K562 (cell line): ENCODE measurements at regions not wholly inside any gene's neighbourhood (a gene's known extent, or its start where the extent isn't known, plus 50 kb on each side); places are given as distances from the start of the nearest gene placed in this dataset.

Experiments used
- ATAC-seq: fragments of 200-7000 bp; cut with Tn5 transposase; 3 replicates; pipeline ENCODE4 v1.9.1; 2020; ENCODE audit warnings: moderate library complexity
- BruUV-seq: library from RNA; stranded (reverse); fragments of 400-500 nt; replicated peaks from 2 replicates; lab custom pipeline; 2021; lab: Mats Ljungman, UMichigan
- CTCF ChIA-PET: fragments of 300-600 bp; formaldehyde crosslinking; extraction: SDS; loops from one replicate; lab custom pipeline; 2021; ENCODE audit warnings: low intra/inter-chr PET ratio; lab: Yijun Ruan, JAX
- POLR2A ChIA-PET: fragments of 300-600, 350-650 bp; sonication (Branson Sonifier 250); formaldehyde crosslinking; extraction: SDS; loops from one replicate; lab custom pipeline; 2021; ENCODE audit warnings: antibody characterized with exemption, inconsistent platforms; lab: Yijun Ruan, JAX
- DNase-seq, 4 experiments: peaks; one replicate each; pipeline versions ENCODE4 v3.0.0 to v3.0.0-alpha.2; 2011 to 2018; ENCODE audit warnings: low spot score in 3 of 4, mixed read lengths in 3 of 4; ENCODE audit errors: extremely low read depth in 1 of 4
- FAIRE-seq: peaks from 2 replicates; lab custom pipeline; 2011; peaks lifted over from hg19 to GRCh38; lab: Jason Lieb, UNC
- H2AFZ ChIP-seq: 2 replicates; pipeline ENCODE4 v1.6.0; 2011; ENCODE audit warnings: low read depth, low read length, control low read depth, inconsistent platforms
- H3K27ac ChIP-seq: fragments of 200-600 bp; 3 replicates; pipeline ENCODE4 v1.8.0; 2011; ENCODE audit warnings: low read depth, mild to moderate bottlenecking, control low read depth, inconsistent platforms, low read length, moderate library complexity, mixed read lengths; ENCODE audit errors: extremely low read depth
- H3K27me3 ChIP-seq, 2 experiments: fragments of 300-600 bp in 1 of 2; 2 replicates in 1 of 2; 3 replicates in 1 of 2; pipeline versions ENCODE4 v1.6.0 to v1.8.0; 2011; ENCODE audit warnings: inconsistent platforms in 2 of 2, low read length in 2 of 2, mild to moderate bottlenecking in 1 of 2, mixed read lengths in 1 of 2, moderate library complexity in 1 of 2; ENCODE audit not compliant: control insufficient read depth in 2 of 2, insufficient read depth in 2 of 2
- H3K36me3 ChIP-seq: fragments of 300-600 bp; 3 replicates; pipeline ENCODE4 v1.8.0; 2011; ENCODE audit warnings: mild to moderate bottlenecking, low read length, inconsistent platforms; ENCODE audit not compliant: control insufficient read depth, insufficient read depth
- H3K4me1 ChIP-seq, 2 experiments: fragments of 200-600 bp in 1 of 2; replicated peaks in 1 of 2; 2 replicates in 1 of 2; 3 replicates in 1 of 2; pipeline versions ENCODE4 v1.5.1 to v1.8.0; 2011; ENCODE audit warnings: inconsistent platforms in 2 of 2, low read length in 2 of 2, mild to moderate bottlenecking in 1 of 2, mixed read lengths in 1 of 2, moderate library complexity in 1 of 2; ENCODE audit not compliant: control insufficient read depth in 2 of 2, insufficient read depth in 2 of 2
- H3K4me2 ChIP-seq: 2 replicates; pipeline ENCODE4 v1.6.1; 2011; ENCODE audit warnings: low read length, control low read depth, inconsistent platforms, mixed read lengths; ENCODE audit not compliant: insufficient read depth
- H3K4me3 ChIP-seq: fragments of 200-600 bp; sonication (generic), shearing (Covaris generic); 2 replicates; pipeline ENCODE4 v1.5.1; 2016; ENCODE audit warnings: control low read depth, inconsistent platforms
- H3K79me2 ChIP-seq: fragments of 200-600 bp; 3 replicates; pipeline ENCODE4 v1.8.0; 2011; ENCODE audit warnings: low read length, inconsistent platforms; ENCODE audit not compliant: control insufficient read depth, insufficient read depth
- H3K9ac ChIP-seq, 2 experiments: 2 replicates each; pipeline versions ENCODE4 v1.6.0 to v1.6.1; 2011; ENCODE audit warnings: low read depth in 2 of 2, low read length in 2 of 2, control low read depth in 1 of 2, inconsistent platforms in 1 of 2, mild to moderate bottlenecking in 1 of 2, mixed read lengths in 1 of 2; ENCODE audit not compliant: insufficient read depth in 1 of 2
- H3K9me1 ChIP-seq: one replicate; pipeline ENCODE4 v1.6.0; 2011; ENCODE audit warnings: inconsistent platforms, mild to moderate bottlenecking, low read length, moderate library complexity; ENCODE audit not compliant: control insufficient read depth, insufficient read depth
- H3K9me3 ChIP-seq: replicated peaks from 2 replicates; pipeline ENCODE4 v1.5.1; 2011; ENCODE audit warnings: low read depth, low read length, inconsistent platforms; ENCODE audit not compliant: control insufficient read depth, insufficient read depth
- H4K20me1 ChIP-seq: replicated peaks from 2 replicates; pipeline ENCODE4 v1.6.1; 2011; ENCODE audit warnings: low read length, inconsistent platforms, mixed read lengths; ENCODE audit not compliant: control insufficient read depth, insufficient read depth
- CBX2 ChIP-seq: fragments of 200-600 bp; sonication (generic); IDR thresholded peaks from one replicate; pipeline ENCODE4 v1.6.1; 2012; ENCODE audit warnings: mild to moderate bottlenecking, low read length, inconsistent platforms; ENCODE audit not compliant: insufficient read depth, poor library complexity, severe bottlenecking
- E4F1 ChIP-seq: fragments of 250-450 bp; sonication (Bioruptor Pico); IDR thresholded peaks from 2 replicates; pipeline ENCODE4 v1.5.0; 2021; ENCODE audit warnings: mild to moderate bottlenecking, borderline replicate concordance
- FOXA1 ChIP-seq: fragments of 450-650 bp; IDR thresholded peaks from 2 replicates; pipeline ENCODE4 v1.6.1; 2016; ENCODE audit warnings: mild to moderate bottlenecking, borderline replicate concordance
- FOXA3 ChIP-seq, 2 experiments: fragments of 450-650 bp in 1 of 2; sonication (generic) in 1 of 2; formaldehyde crosslinking; IDR thresholded peaks in 1 of 2; conservative IDR thresholded peaks in 1 of 2; 2 replicates each; pipeline versions ENCODE4 v1.4.0 to v1.8.0; 2020 to 2022; ENCODE audit warnings: mild to moderate bottlenecking in 2 of 2, missing genetic modification reagents in 1 of 2
- MAFG ChIP-seq: fragments of 450-650 bp; conservative IDR thresholded peaks from 2 replicates; pipeline ENCODE4 v1.6.1; 2016; ENCODE audit warnings: missing genetic modification characterization, missing compliant biosample characterization
- RHOXF2B ChIP-seq: fragments of 250-450 bp; sonication (Bioruptor Pico); conservative IDR thresholded peaks from 2 replicates; pipeline ENCODE4 v1.5.1; 2021
- TFE3 ChIP-seq: fragments of 450-650 bp; formaldehyde crosslinking; IDR thresholded peaks from 2 replicates; pipeline ENCODE4 v1.4.0; 2020; ENCODE audit warnings: mild to moderate bottlenecking, mixed read lengths
- ZNF277 ChIP-seq: fragments of 250-450 bp; sonication (Bioruptor Pico); IDR thresholded peaks from 2 replicates; pipeline ENCODE4 v1.8.0; 2022; ENCODE audit warnings: inconsistent platforms, mild to moderate bottlenecking, moderate library complexity, borderline replicate concordance
- ZNF347 ChIP-seq: fragments of 450-650 bp; formaldehyde crosslinking; IDR thresholded peaks from 2 replicates; pipeline ENCODE4 v1.4.0; 2020; ENCODE audit warnings: low read depth, mild to moderate bottlenecking, moderate library complexity
- WGBS: fragments of 100-300 bp; shearing (Covaris generic); methylation state at CpG from one replicate; pipeline ENCODE4 v1.1.6; 2016; ENCODE audit warnings: low coverage, mixed read lengths; ENCODE audit not compliant: insufficient coverage; ENCODE audit errors: missing lambda C conversion rate; 5-methylcytosine and 5-hydroxymethylcytosine counted together
- in situ Hi-C: fragments of 300-500 bp; cut with MboI; formaldehyde crosslinking; loops from 4 replicates; pipeline ENCODE4 v1.15.0; 2018; ENCODE audit warnings: inconsistent platforms, mixed read lengths
- intact Hi-C: fragments of 100-400 bp; cut with micrococcal nuclease; formaldehyde crosslinking; loops from 2 replicates; pipeline ENCODE4 v1.14.2; 2022

- 0% methylated on average over 4 of the region's 4 CpGs for WGBS
Measured at GRCh38 chrX:10709276-10709675, 88.9 kb upstream of the MID1 start.

More at GRCh38 chrX:10709276-10709675, 88.9 kb upstream of the MID1 start:
- CTCF ChIA-PET, result no interaction called here
- no peaks in the 10 kb centered on the region for H3K9me3 ChIP-seq
- H3K4me1 ChIP-seq, result no peaks in the 10 kb centered on the region
- H3K79me2 ChIP-seq, result no peaks in the 10 kb centered on the region
- no peaks in the 10 kb centered on the region; a peak in 1 of 5 replicates for H3K27me3 ChIP-seq
- FAIRE-seq (no peak), DNase-seq (no peak), ATAC-seq (no peak)
- TF ChIP-seq ZNF347 (CRISPR knock-in tag), result no peak
- TF ChIP-seq MAFG, result no peak
- TF ChIP-seq RHOXF2B (CRISPR knock-in tag), result no peak
- no peak for TF ChIP-seq ZNF277 (CRISPR knock-in tag)
- TF ChIP-seq FOXA1, result no peak
- TF ChIP-seq E4F1, result no peak
- TF ChIP-seq TFE3, result no peak
- no peak for TF ChIP-seq FOXA3 (CRISPR knock-in tag; conservative IDR thresholded peaks at IDR 0.05 in 1 of 2, IDR thresholded peaks at IDR 0.05 in 1 of 2)
- TF ChIP-seq CBX2, result no peak
- in situ Hi-C loops (no loop called here), intact Hi-C loops (no loop called here)
- no peak overlapping the region for H2AFZ ChIP-seq
- H3K27ac ChIP-seq, result no peak overlapping the region
- H3K9ac ChIP-seq, result no peak overlapping the region
- no peaks in the 10 kb centered on the region for H3K9me1 ChIP-seq
- no peak overlapping the region for H3K4me3 ChIP-seq
- no peak overlapping the region for H3K4me2 ChIP-seq
- no peaks in the 10 kb centered on the region for H3K36me3 ChIP-seq
- H4K20me1 ChIP-seq, result no peaks in the 10 kb centered on the region
- POLR2A ChIA-PET, result no interaction called here
- BruUV-seq, result no TSS peak
